Liver (tissue), 3 donors: ENCODE measurements at regions not wholly inside any gene's neighbourhood (a gene's known extent, or its start where the extent isn't known, plus 50 kb on each side); places are given as distances from the start of the nearest gene placed in this dataset.
"Not testable (repeated sequence)": the region's sequence is repeated elsewhere in the genome, so short reads cannot be mapped to it uniquely, and the experiment has no call there.

ENCODE experiments used
- ATF3 ChIP-seq: IDR thresholded peaks from 2 replicates; pipeline ENCODE4 v1.6.1; 2016; ENCODE audit warnings: antibody characterized with exemption
- CTCF ChIP-seq: fragments of 150-350 bp; IDR thresholded peaks from 2 replicates; pipeline ENCODE4 v1.5.1; 2017; ENCODE audit warnings: improper control_type of control experiment, low read depth, low read length; ENCODE audit not compliant: missing input control
- EGR1 ChIP-seq, 2 donors: IDR thresholded peaks; 2 replicates each; pipeline ENCODE4 v1.6.1; 2016 to 2018; ENCODE audit warnings: antibody characterized with exemption in 2 of 2, low read depth in 2 of 2
- FOXA1 ChIP-seq: IDR thresholded peaks from 2 replicates; pipeline ENCODE4 v1.6.1; 2016; ENCODE audit warnings: antibody characterized with exemption
- FOXA2 ChIP-seq: IDR thresholded peaks from 2 replicates; pipeline ENCODE4 v1.6.1; 2016; ENCODE audit warnings: antibody characterized with exemption
- HNF4A ChIP-seq, 2 donors: conservative IDR thresholded peaks; 2 replicates each; pipeline ENCODE4 v1.6.1; 2016; ENCODE audit warnings: antibody characterized with exemption in 2 of 2, mild to moderate bottlenecking in 2 of 2
- JUND ChIP-seq, 2 donors: IDR thresholded peaks; 2 replicates each; pipeline ENCODE4 v1.6.1; 2016; ENCODE audit warnings: antibody characterized with exemption in 2 of 2
- MAX ChIP-seq: IDR thresholded peaks from 2 replicates; pipeline ENCODE4 v1.6.1; 2016; ENCODE audit warnings: antibody characterized with exemption
- RAD21 ChIP-seq, 2 donors: IDR thresholded peaks; 2 replicates each; pipeline ENCODE4 v1.6.1; 2016; ENCODE audit warnings: antibody characterized with exemption in 2 of 2, mild to moderate bottlenecking in 2 of 2
- REST ChIP-seq: IDR thresholded peaks from 2 replicates; pipeline ENCODE4 v1.6.1; 2016; ENCODE audit warnings: antibody characterized with exemption, mild to moderate bottlenecking
- TAF1 ChIP-seq: conservative IDR thresholded peaks from 2 replicates; pipeline ENCODE4 v1.6.1; 2016; ENCODE audit warnings: antibody characterized with exemption, mild to moderate bottlenecking
- YY1 ChIP-seq: IDR thresholded peaks from 2 replicates; pipeline ENCODE4 v1.6.1; 2016; ENCODE audit warnings: antibody characterized with exemption, mild to moderate bottlenecking
- donor health status: healthy.
- donor health status: healthy.

GRCh38 chr17:65291301-65291700 is 154.1 kb downstream of the RGS9 start:
- TF ChIP-seq CTCF; EGR1 (IDR thresholded peaks at IDR 0.05; ENCODE audit: low read depth in 2 of 2); FOXA2; MAX; ATF3; RAD21 (IDR thresholded peaks at IDR 0.05); REST; TAF1; HNF4A (conservative IDR thresholded peaks at IDR 0.05); YY1; FOXA1; JUND (IDR thresholded peaks at IDR 0.05): not testable (repeated sequence)
